Stimulated activated CD8-positive, alpha-beta memory T cell treated with anti-CD3 and anti-CD28 coated beads, Interleukin-7, amount 100 ng/mL, for 48 hours (primary cell): ENCODE measurements at regions not wholly inside any gene's neighbourhood (a gene's known extent, or its start where the extent isn't known, plus 50 kb on each side); places are given as distances from the start of the nearest gene placed in this dataset.
"Not testable (repeated sequence)": the region's sequence is repeated elsewhere in the genome, so short reads cannot be mapped to it uniquely, and the experiment has no call there.

ENCODE experiments used
- DNase-seq, 2 donors: peaks; one replicate each; pipeline ENCODE4 v3.0.0-alpha.2; 2020; ENCODE audit warnings: low read depth in 1 of 2; ENCODE audit errors: extremely low read depth in 1 of 2

DNA sequence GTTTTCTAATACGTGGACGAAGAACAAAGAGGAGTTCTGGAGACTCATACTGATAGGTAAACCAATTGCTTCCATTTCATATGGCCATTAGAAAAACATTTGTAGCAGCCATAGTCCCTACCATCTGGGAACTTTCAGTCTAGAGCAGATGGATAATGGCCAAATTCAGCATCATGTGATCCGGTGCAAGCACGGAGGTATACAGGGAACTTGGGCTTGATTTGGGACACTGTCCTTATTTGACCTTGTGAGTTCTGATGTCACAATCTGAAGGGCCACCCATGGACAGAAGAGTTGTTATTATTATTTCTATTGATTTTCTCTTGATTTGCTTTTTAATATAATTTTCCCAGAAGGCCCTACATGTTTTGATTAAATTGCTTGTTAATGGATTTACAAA is 154.6 kb upstream of the ZNF267 start:
- no peak for DNase-seq

DNA sequence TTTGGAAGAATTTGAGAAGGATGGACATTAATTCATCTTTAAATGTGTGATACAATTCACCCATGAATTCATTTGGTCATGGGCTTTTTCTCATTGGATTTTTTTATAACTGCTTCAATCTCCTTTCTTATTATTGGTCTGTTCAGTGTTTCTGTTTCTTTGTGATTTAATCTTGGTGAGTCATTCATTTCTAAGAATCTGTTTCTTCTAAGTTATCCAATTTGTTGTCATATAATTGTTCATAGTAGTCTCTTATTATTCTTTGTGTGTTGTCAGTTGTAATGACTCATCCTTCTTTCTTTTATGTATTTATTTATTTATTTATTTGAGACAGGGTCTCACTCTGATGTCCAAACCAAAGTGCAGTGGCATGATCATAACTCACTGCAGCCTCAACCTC is 146.1 kb upstream of the ZNF267 start:
- no peak for DNase-seq

DNA sequence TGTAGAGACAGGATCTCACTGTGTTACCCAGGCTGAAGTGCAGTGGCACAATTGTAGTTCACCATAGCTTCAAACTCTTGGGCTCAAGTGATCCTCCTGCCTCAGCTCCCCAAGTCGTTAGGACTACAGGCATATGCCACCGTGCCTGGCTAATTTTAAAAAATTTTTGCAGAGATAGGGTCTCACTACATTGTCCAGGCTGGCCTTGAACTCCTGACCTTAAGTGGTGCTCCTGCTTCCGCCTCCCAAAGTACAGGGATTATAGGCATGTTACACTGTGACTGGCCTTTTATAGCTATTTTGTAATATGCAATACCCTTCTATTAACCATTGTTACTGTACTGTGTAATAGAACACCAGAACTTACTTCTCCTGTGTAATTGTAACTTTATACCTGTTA is 139.3 kb upstream of the ZNF267 start:
- no peak for DNase-seq

DNA sequence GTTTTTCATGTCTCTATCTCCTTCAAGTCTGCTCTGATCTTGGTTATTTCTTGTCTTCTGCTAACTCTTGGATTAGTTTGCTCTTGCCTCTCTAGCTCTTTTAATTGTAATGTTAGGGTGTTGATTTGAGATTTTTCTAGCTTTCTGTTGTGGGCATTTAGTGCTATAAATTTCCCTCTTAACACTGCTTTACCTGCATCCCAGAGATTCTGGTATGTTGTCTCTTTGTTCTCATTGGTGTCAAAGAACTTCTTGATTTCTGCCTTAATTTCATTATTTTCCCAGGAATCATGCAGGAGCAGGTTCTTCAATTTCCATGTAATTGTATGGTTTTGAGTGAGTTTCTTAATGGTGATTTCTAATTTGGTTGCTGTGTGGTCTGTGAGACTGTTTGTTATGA is 128.5 kb upstream of the ZNF267 start:
- not testable (repeated sequence) for DNase-seq

- DNase-seq = no peak
Measured at GRCh38 chr16:31745900-31746299, 127.7 kb upstream of the ZNF267 start.

GRCh38 chr16:31754998-31755615 is 118.5 kb upstream of the ZNF267 start:
- no peak for DNase-seq

- DNase-seq = no peak
Measured at GRCh38 chr16:31764103-31764502, 109.5 kb upstream of the ZNF267 start.

DNA sequence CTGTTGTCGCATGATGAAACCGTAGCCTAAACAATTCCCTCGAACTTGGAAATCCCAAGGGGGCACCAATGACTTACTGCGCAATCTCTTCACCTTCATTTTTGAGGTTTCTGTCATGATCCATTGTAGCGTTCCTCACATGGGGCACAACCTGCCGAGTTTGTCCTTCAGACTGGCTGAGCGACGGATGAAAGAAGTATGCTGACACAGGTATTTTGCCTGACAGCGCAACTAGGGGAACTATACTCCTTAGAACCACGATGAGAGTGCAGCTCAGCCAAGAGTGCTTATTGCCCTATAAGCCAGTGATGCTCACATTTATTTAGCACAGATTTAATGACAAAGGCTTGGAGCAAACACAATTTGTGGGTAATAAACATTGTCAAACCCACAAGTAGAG is 106.3 kb upstream of the ZNF267 start:
- DNase-seq = no peak

GRCh38 chr16:31780342-31780741 is 93.3 kb upstream of the ZNF267 start:
- DNase-seq = no peak

DNA sequence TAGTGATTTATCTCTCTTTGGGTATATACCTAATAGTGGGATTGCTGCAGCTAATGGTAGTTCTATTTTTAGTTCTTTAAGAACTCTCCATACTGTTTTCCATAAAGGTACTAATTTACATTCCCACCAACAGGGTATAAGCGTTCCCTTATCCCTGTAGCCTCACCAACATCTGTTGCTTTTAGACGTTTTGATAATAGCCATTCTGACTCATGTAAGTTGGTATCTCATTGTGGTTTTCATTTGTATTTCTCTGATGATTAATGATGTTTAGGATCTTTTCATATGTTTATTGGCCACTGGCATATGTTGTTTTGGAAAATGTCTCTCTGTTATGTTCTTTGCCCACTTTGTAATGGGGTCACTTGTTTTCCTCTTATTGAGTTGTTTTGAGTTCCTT is 88.5 kb upstream of the ZNF267 start:
- no peak for DNase-seq

DNA sequence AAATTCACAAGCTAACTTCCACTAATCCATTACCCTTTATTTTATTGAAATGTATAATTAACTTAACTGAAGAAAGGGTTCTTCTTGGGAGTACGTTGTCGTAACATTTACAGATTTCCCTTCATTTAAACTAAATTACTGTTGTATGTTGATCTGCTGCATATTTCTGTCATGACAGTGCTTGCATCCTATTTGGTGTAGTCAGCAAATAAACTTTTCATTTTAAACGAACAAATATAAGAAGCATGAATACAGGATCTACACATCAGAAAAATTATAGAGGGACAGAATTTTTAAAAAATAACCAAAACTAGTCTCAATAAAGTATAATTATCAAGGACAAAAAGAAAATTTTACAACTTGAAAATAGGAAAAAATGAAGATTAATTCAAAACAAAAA is 66.5 kb upstream of the ZNF267 start:
- no peak for DNase-seq

- no peak for DNase-seq
Measured at GRCh38 chr16:31810863-31811262, 62.7 kb upstream of the ZNF267 start.

- not testable (repeated sequence) for DNase-seq
Measured at GRCh38 chr16:31816141-31816540, 57.5 kb upstream of the ZNF267 start.

DNA sequence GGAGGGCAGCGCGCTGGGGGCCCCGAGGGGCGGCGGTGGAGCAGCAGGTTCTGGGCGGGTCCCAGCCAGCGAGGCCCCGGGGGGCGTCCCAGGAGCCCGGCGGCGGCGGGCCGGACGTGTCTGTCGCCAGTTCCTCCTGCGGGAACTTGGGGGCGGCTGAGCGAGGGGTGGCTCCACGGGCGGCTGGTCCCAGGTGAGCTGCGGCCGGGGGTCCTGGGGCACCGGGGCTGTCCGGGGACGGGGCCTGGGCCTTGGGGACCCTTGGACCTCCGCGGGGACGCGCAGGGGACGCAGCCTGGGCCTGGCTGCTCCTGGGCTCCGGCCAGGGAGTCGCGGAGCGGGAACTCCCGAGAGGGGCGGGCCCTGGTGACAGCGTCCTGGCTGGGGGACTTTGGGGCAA is 54.2 kb upstream of the ZNF267 start:
- no peak for DNase-seq

DNA sequence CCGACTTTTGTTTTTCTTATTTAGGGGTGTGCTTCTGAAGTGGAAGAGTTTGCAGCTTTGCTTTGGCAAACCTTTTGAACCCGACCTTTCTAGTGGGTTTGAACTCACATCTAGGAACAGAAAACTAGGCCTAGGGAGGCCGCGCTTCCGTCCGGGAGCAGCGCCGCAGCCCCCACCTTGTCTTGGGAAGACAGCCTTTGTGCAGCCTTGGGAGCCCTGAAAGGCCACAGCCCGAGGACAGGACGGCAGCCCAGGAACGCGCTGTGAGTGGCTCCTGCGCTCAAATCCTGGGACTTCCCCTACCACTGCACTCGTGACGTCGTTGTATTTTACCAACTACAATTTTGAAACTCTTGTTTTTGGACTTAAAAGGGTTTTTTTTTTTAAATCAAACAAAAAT is 53.7 kb upstream of the ZNF267 start:
- DNase-seq = no peak
